DND-41 (cell line): ENCODE measurements at regions not wholly inside any gene's neighbourhood (a gene's known extent, or its start where the extent isn't known, plus 50 kb on each side); places are given as distances from the start of the nearest gene placed in this dataset.

Experiments used
- ATAC-seq: fragments of 200-7000 bp; cut with Tn5 transposase; 3 replicates; pipeline ENCODE4 v1.9.1; 2021; ENCODE audit warnings: low read depth; ENCODE audit not compliant: insufficient read depth
- DNase-seq: peaks from one replicate; pipeline ENCODE4 v3.0.0-alpha.2; 2020
- H2AFZ ChIP-seq: 2 replicates; pipeline ENCODE4 v1.6.0; 2012; ENCODE audit warnings: low read depth, low read length
- H3K27ac ChIP-seq: 2 replicates; pipeline ENCODE4 v1.5.1; 2012; ENCODE audit warnings: low read length, inconsistent platforms
- H3K27me3 ChIP-seq: fragments of 200-600 bp; sonication (generic); 2 replicates; pipeline ENCODE4 v1.6.0; 2012; ENCODE audit warnings: low read length, mild to moderate bottlenecking, inconsistent platforms; ENCODE audit not compliant: insufficient read depth, poor library complexity
- H3K36me3 ChIP-seq: 2 replicates; pipeline ENCODE4 v1.5.1; 2012; ENCODE audit warnings: low read length, inconsistent platforms; ENCODE audit not compliant: insufficient read depth
- H3K4me1 ChIP-seq: 2 replicates; pipeline ENCODE4 v1.5.1; 2012; ENCODE audit warnings: mild to moderate bottlenecking, low read length; ENCODE audit not compliant: insufficient read depth
- H3K4me2 ChIP-seq: 2 replicates; pipeline ENCODE4 v1.6.0; 2012; ENCODE audit warnings: mild to moderate bottlenecking, moderate library complexity, low read length, inconsistent platforms; ENCODE audit not compliant: insufficient read depth
- H3K4me3 ChIP-seq, 2 experiments: fragments of 200-600 bp in 1 of 2; shearing (Covaris generic) in 1 of 2; 2 replicates each; pipeline ENCODE4 v1.5.1; 2012 to 2016; ENCODE audit warnings: inconsistent platforms in 2 of 2, low read length in 2 of 2, mild to moderate bottlenecking in 2 of 2, low read depth in 1 of 2, moderate library complexity in 1 of 2
- H3K79me2 ChIP-seq: 2 replicates; pipeline ENCODE4 v1.6.0; 2012; ENCODE audit warnings: low read length, inconsistent platforms; ENCODE audit not compliant: insufficient read depth
- H3K9ac ChIP-seq: 2 replicates; pipeline ENCODE4 v1.6.0; 2012; ENCODE audit warnings: low read depth, mild to moderate bottlenecking, inconsistent platforms, low read length, moderate library complexity
- H3K9me3 ChIP-seq: 2 replicates; pipeline ENCODE4 v1.5.1; 2012; ENCODE audit warnings: low read length, moderate library complexity, mild to moderate bottlenecking, inconsistent platforms; ENCODE audit not compliant: insufficient read depth, severe bottlenecking
- H4K20me1 ChIP-seq: 2 replicates; pipeline ENCODE4 v1.6.0; 2012; ENCODE audit warnings: low read length; ENCODE audit not compliant: insufficient read depth
- CTCF ChIP-seq: IDR thresholded peaks from 2 replicates; pipeline ENCODE4 v1.5.1; 2012; ENCODE audit warnings: borderline replicate concordance, low read length, moderate library complexity, mild to moderate bottlenecking; ENCODE audit not compliant: poor library complexity, severe bottlenecking; ENCODE audit errors: extremely low read depth
- EZH2 ChIP-seq: IDR thresholded peaks from 3 replicates; pipeline ENCODE4 v1.6.1; 2012; ENCODE audit warnings: borderline replicate concordance, low read depth, mild to moderate bottlenecking, moderate library complexity, low read length, inconsistent platforms; ENCODE audit not compliant: severe bottlenecking

- no peak for TF ChIP-seq EZH2
- peak; percentile 31 for TF ChIP-seq CTCF
- H4K20me1 ChIP-seq = 0 out of 2 replicates have a peak, but pooled peaks cover 3% of the 10 kb centered on the region
- no peaks in the 10 kb centered on the region for H3K9me3 ChIP-seq
- no peak overlapping the region for H3K27ac ChIP-seq
- H3K79me2 ChIP-seq = no peaks in the 10 kb centered on the region
- DNase-seq (no peak), ATAC-seq (no peak)
- no peak overlapping the region for H2AFZ ChIP-seq
- H3K9ac ChIP-seq = no peak overlapping the region
- H3K27me3 ChIP-seq = no peaks in the 10 kb centered on the region
- no peak overlapping the region for H3K4me2 ChIP-seq
- no peak overlapping the region for H3K4me3 ChIP-seq
- H3K4me1 ChIP-seq = no peaks in the 10 kb centered on the region
- no peaks in the 10 kb centered on the region for H3K36me3 ChIP-seq
Measured at GRCh38 chr19:5271145-5271544, 69.5 kb downstream of the PTPRS start.

- TF ChIP-seq EZH2 = no peak
- TF ChIP-seq CTCF = no peak
- Histone ChIP-seq H3K79me2 (no peaks in the 10 kb centered on the region), H3K4me3 (no peak overlapping the region), H3K27ac (no peak overlapping the region), H4K20me1 (0 out of 2 replicates have a peak, but pooled peaks cover 3% of the 10 kb centered on the region), H2AFZ (no peak overlapping the region), H3K4me1 (no peaks in the 10 kb centered on the region), H3K36me3 (no peaks in the 10 kb centered on the region), H3K9ac (no peak overlapping the region), H3K4me2 (no peak overlapping the region), H3K9me3 (no peaks in the 10 kb centered on the region), H3K27me3 (peaks cover 2% of the 10 kb centered on the region)
- ATAC-seq (no peak), DNase-seq (no peak)
Measured at GRCh38 chr19:5269926-5270325, 70.7 kb downstream of the PTPRS start.

GRCh38 chr19:5269279-5269678 is 71.3 kb downstream of the PTPRS start:
- TF ChIP-seq CTCF (no peak), EZH2 (no peak)
- Histone ChIP-seq H2AFZ (no peak overlapping the region), H3K27me3 (peaks cover 5% of the 10 kb centered on the region), H3K27ac (no peak overlapping the region), H3K79me2 (no peaks in the 10 kb centered on the region), H3K4me3 (no peak overlapping the region), H3K9ac (no peak overlapping the region), H3K4me1 (no peaks in the 10 kb centered on the region), H3K4me2 (no peak overlapping the region), H3K9me3 (no peaks in the 10 kb centered on the region), H4K20me1 (0 out of 2 replicates have a peak, but pooled peaks cover 5% of the 10 kb centered on the region), H3K36me3 (no peaks in the 10 kb centered on the region)
- no peak for ATAC-seq
- DNase-seq = no peak

GRCh38 chr19:5268801-5269200 is 71.8 kb downstream of the PTPRS start:
- Histone ChIP-seq H3K9me3 (no peaks in the 10 kb centered on the region), H3K27me3 (peaks cover 5% of the 10 kb centered on the region), H3K36me3 (no peaks in the 10 kb centered on the region), H3K4me3 (no peak overlapping the region), H3K4me2 (no peak overlapping the region), H2AFZ (no peak overlapping the region), H3K27ac (no peak overlapping the region), H3K4me1 (no peaks in the 10 kb centered on the region), H4K20me1 (0 out of 2 replicates have a peak, but pooled peaks cover 5% of the 10 kb centered on the region), H3K79me2 (no peaks in the 10 kb centered on the region), H3K9ac (no peak overlapping the region)
- ATAC-seq = no peak
- TF ChIP-seq EZH2 (no peak), CTCF (no peak)
- no peak for DNase-seq
